B cell (primary cell): ENCODE measurements at regions not wholly inside any gene's neighbourhood (a gene's known extent, or its start where the extent isn't known, plus 50 kb on each side); places are given as distances from the start of the nearest gene placed in this dataset.

ENCODE experiments used
- ATAC-seq: fragments of 200-7000 bp; cut with Tn5 transposase; one replicate; pipeline ENCODE4 v1.10.0; 2021; ENCODE audit warnings: low read depth, mild to moderate bottlenecking, moderate number of reproducible peaks, moderate library complexity
- CTCF ChIA-PET: fragments of 350-600 bp; sonication (Branson Sonifier 250); formaldehyde crosslinking; loops from one replicate; lab custom pipeline; 2021; ENCODE audit warnings: antibody characterized with exemption, inconsistent platforms; lab: Charles Lee
- POLR2A ChIA-PET: fragments of 350-600 bp; sonication (Branson Sonifier 250); formaldehyde crosslinking; loops from one replicate; lab custom pipeline; 2021; ENCODE audit warnings: antibody characterized with exemption; lab: Charles Lee
- DNase-seq: peaks from one replicate; pipeline ENCODE4 v3.0.0; 2013
- H2AFZ ChIP-seq: 2 replicates; pipeline ENCODE4 v1.6.1; 2012; ENCODE audit warnings: mild to moderate bottlenecking, low read depth, low read length; ENCODE audit not compliant: insufficient read depth, poor library complexity, severe bottlenecking
- H3K27ac ChIP-seq, 2 donors: 1 replicate in 1 of 2; 2 replicates in 1 of 2; pipeline ENCODE4 v1.5.1; 2012 to 2013; ENCODE audit warnings: low read length in 2 of 2, mild to moderate bottlenecking in 2 of 2, moderate library complexity in 1 of 2
- H3K27me3 ChIP-seq, 4 experiments: fragments of 200-600 bp in 1 of 4; sonication (generic) in 1 of 4; replicated peaks in 1 of 4; 1 replicate in 2 of 4; 2 replicates in 2 of 4; pipeline versions ENCODE4 v1.6.1 to v1.7.0; 2013 to 2016; ENCODE audit warnings: low read length in 3 of 4, mild to moderate bottlenecking in 2 of 4, mixed read lengths in 1 of 4, moderate library complexity in 1 of 4; ENCODE audit not compliant: insufficient read depth in 4 of 4, control insufficient read depth in 3 of 4; ENCODE audit errors: control extremely low read depth in 1 of 4
- H3K36me3 ChIP-seq, 2 experiments: replicated peaks in 1 of 2; 1 replicate in 1 of 2; 2 replicates in 1 of 2; pipeline versions ENCODE4 v1.6.1 to v1.7.1; 2013; ENCODE audit warnings: low read length in 1 of 2; ENCODE audit not compliant: insufficient read depth in 2 of 2, control insufficient read depth in 1 of 2; ENCODE audit errors: control extremely low read depth in 1 of 2, extremely low read depth in 1 of 2
- H3K4me1 ChIP-seq, 2 donors: fragments of 200-600 bp in 1 of 2; sonication (generic) in 1 of 2; 1 replicate in 1 of 2; 2 replicates in 1 of 2; pipeline versions ENCODE4 v1.5.1 to v1.6.1; 2013 to 2017; ENCODE audit warnings: low read length in 2 of 2; ENCODE audit not compliant: control insufficient read depth in 2 of 2, insufficient read depth in 2 of 2
- H3K4me2 ChIP-seq: replicated peaks from 2 replicates; pipeline ENCODE3; 2012; ENCODE audit warnings: mild to moderate bottlenecking, low read depth, low read length; ENCODE audit not compliant: poor library complexity, severe bottlenecking
- H3K4me3 ChIP-seq, 5 experiments: fragments of 200-600 bp in 1 of 5; sonication (generic) in 1 of 5; 1 replicate in 3 of 5; 2 replicates in 2 of 5; pipeline versions ENCODE4 v1.5.1 to v1.7.0; 2011 to 2016; ENCODE audit warnings: low read length in 4 of 5, mild to moderate bottlenecking in 4 of 5, low read depth in 2 of 5, control low read depth in 1 of 5, moderate library complexity in 1 of 5; ENCODE audit not compliant: insufficient read depth in 1 of 5; ENCODE audit errors: control extremely low read depth in 1 of 5, extremely low read depth in 1 of 5
- H3K79me2 ChIP-seq: fragments of 200-600 bp; sonication (generic); one replicate; pipeline ENCODE4 v1.6.0; 2016; ENCODE audit warnings: low read length; ENCODE audit not compliant: control insufficient read depth, insufficient read depth
- H3K9ac ChIP-seq: fragments of 200-600 bp; sonication (generic); 2 replicates; pipeline ENCODE4 v1.6.1; 2017; ENCODE audit warnings: mild to moderate bottlenecking, low read length, moderate library complexity
- H3K9me3 ChIP-seq, 3 donors: one replicate each; pipeline versions ENCODE4 v1.6.1 to v1.7.1; 2013; ENCODE audit warnings: low read length in 2 of 3; ENCODE audit not compliant: control insufficient read depth in 2 of 3, insufficient read depth in 1 of 3; ENCODE audit errors: control extremely low read depth in 1 of 3
- H4K20me1 ChIP-seq: 2 replicates; pipeline ENCODE4 v1.6.0; 2012; ENCODE audit warnings: mild to moderate bottlenecking, low read length; ENCODE audit not compliant: insufficient read depth, control insufficient read depth, poor library complexity, severe bottlenecking
- H3K27ac Mint-ChIP-seq: one replicate; pipeline ENCODE4 v1.8.0; 2021; ENCODE audit warnings: mixed read lengths
- H3K27me3 Mint-ChIP-seq: one replicate; pipeline ENCODE4 v1.8.0; 2021; ENCODE audit warnings: mixed read lengths
- H3K4me1 Mint-ChIP-seq: one replicate; pipeline ENCODE4 v1.8.0; 2021; ENCODE audit warnings: mixed read lengths
- H3K4me3 Mint-ChIP-seq: one replicate; pipeline ENCODE4 v1.8.0; 2021; ENCODE audit warnings: mixed read lengths
- H3K9me3 Mint-ChIP-seq: one replicate; pipeline ENCODE4 v1.8.0; 2022; ENCODE audit warnings: mixed read lengths; ENCODE audit not compliant: insufficient read depth
- EZH2 ChIP-seq: IDR thresholded peaks from 2 replicates; pipeline ENCODE4 v1.6.1; 2012; ENCODE audit warnings: borderline replicate concordance, low read depth, mild to moderate bottlenecking, moderate library complexity, low read length; ENCODE audit not compliant: insufficient read depth, poor library complexity, severe bottlenecking
- WGBS: methylation state at CpG from one replicate; pipeline ENCODE4 v1.1.5; 2013; ENCODE audit warnings: missing lambda C conversion rate; ENCODE audit not compliant: insufficient coverage; 5-methylcytosine and 5-hydroxymethylcytosine counted together
- intact Hi-C: fragments of 100-400 bp; cut with micrococcal nuclease; formaldehyde crosslinking; loops from one replicate; pipeline ENCODE4 v1.10.0; 2022
- TF ChIP-seq, protein P1 (sequence below): fragments of 200-600 bp; IDR thresholded peaks from one replicate; pipeline ENCODE4 v1.8.0; 2022; ENCODE audit warnings: antibody characterized with exemption, mild to moderate bottlenecking

DNA sequence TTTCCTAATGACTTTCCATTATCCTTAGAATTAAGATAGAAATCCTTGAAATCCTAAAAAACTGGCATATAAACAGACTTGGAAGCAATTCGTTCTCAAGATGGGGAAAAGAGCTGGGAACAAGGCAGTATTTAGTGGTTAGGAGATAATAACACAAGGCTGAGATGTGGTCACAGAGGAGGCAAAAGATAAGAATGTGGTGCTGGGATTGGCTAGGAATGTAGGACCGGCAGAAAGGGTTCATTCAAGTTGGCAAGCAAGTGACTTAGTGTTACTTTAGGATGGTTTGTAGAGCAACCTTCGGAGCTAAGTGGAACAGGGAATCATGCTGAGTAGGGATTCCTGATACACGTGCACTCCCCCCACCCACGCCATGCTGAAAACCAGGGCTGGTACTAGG, 121.9 kb upstream of the RPS6KA3 start:
- POLR2A ChIA-PET, result no interaction called here
- H3K4me1 ChIP-seq, result no peaks in the 10 kb centered on the region
- Mint-ChIP-seq H3K9me3 (no peaks in the 10 kb centered on the region), H3K27me3 (no peaks in the 10 kb centered on the region), H3K4me1 (no peaks in the 10 kb centered on the region), H3K27ac (no peak overlapping the region), H3K4me3 (no peak overlapping the region)
- no peaks in the 10 kb centered on the region for H3K27me3 ChIP-seq
- 100% methylated on average over 1 of the region's 5 CpGs for WGBS
- H4K20me1 ChIP-seq, result no peaks in the 10 kb centered on the region
- no peak overlapping the region for H3K4me3 ChIP-seq
- no peak overlapping the region for H3K4me2 ChIP-seq
- intact Hi-C loops, result no loop called here
- no peak overlapping the region for H2AFZ ChIP-seq
- no peak for ATAC-seq
- no peak for DNase-seq
- no peak for TF ChIP-seq EZH2
- TF ChIP-seq, protein P1, sequence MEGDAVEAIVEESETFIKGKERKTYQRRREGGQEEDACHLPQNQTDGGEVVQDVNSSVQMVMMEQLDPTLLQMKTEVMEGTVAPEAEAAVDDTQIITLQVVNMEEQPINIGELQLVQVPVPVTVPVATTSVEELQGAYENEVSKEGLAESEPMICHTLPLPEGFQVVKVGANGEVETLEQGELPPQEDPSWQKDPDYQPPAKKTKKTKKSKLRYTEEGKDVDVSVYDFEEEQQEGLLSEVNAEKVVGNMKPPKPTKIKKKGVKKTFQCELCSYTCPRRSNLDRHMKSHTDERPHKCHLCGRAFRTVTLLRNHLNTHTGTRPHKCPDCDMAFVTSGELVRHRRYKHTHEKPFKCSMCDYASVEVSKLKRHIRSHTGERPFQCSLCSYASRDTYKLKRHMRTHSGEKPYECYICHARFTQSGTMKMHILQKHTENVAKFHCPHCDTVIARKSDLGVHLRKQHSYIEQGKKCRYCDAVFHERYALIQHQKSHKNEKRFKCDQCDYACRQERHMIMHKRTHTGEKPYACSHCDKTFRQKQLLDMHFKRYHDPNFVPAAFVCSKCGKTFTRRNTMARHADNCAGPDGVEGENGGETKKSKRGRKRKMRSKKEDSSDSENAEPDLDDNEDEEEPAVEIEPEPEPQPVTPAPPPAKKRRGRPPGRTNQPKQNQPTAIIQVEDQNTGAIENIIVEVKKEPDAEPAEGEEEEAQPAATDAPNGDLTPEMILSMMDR, result no peak
- no peak overlapping the region for H3K9ac ChIP-seq
- H3K79me2 ChIP-seq, result no peaks in the 10 kb centered on the region
- H3K9me3 ChIP-seq, result no peaks in the 10 kb centered on the region
- no peak overlapping the region for H3K27ac ChIP-seq
- CTCF ChIA-PET, result no interaction called here
- H3K36me3 ChIP-seq, result no peaks in the 10 kb centered on the region

DNA sequence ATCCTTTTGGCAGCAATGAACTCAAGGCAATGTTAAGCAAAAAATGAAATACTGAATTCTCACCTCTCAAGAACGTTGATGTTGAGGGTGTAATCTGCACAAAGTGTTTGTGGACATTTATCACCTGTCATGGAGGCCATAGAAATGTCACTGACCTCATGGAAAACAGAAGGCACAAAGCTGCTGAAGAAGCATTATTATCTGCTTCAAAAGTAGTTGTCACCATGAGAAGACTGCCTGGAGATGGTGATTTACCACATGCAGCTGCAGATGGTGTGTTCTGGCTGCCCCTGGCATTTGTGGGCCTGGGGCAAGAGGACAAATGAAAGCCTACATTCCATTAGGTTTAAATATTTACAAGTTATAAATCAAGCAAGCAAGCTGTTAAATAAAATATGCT, 116.8 kb upstream of the RPS6KA3 start:
- H3K27ac Mint-ChIP-seq, result no peak overlapping the region

More for the DNA sequence above, 116.8 kb upstream of the RPS6KA3 start:
- H3K9ac ChIP-seq, result no peak overlapping the region
- Mint-ChIP-seq H3K4me1 (peaks cover 7% of the 10 kb centered on the region), H3K9me3 (no peaks in the 10 kb centered on the region), H3K27me3 (no peaks in the 10 kb centered on the region), H3K4me3 (no peak overlapping the region)
- no peaks in the 10 kb centered on the region for H3K36me3 ChIP-seq
- ATAC-seq, result no peak
- H3K4me2 ChIP-seq, result no peak overlapping the region
- intact Hi-C loops, result no loop called here
- H3K27ac ChIP-seq, result no peak overlapping the region
- no CpG with 5 or more reads among the region's 1 CpG for WGBS
- ChIA-PET POLR2A (no interaction called here), CTCF (no interaction called here)
- no peaks in the 10 kb centered on the region for H3K4me1 ChIP-seq
- H3K27me3 ChIP-seq, result no peaks in the 10 kb centered on the region
- H2AFZ ChIP-seq, result no peak overlapping the region
- H3K79me2 ChIP-seq, result no peaks in the 10 kb centered on the region
- no peak for DNase-seq
- H3K9me3 ChIP-seq, result no peaks in the 10 kb centered on the region
- H4K20me1 ChIP-seq, result no peaks in the 10 kb centered on the region
- no peak overlapping the region for H3K4me3 ChIP-seq
- TF ChIP-seq, protein P1, result no peak
- TF ChIP-seq EZH2, result no peak
